MM.1S (cell line): ENCODE measurements at regions not wholly inside any gene's neighbourhood (a gene's known extent, or its start where the extent isn't known, plus 50 kb on each side); places are given as distances from the start of the nearest gene placed in this dataset.
"Not testable (repeated sequence)": the region's sequence is repeated elsewhere in the genome, so short reads cannot be mapped to it uniquely, and the experiment has no call there.

Source experiments
- EZH2 ChIP-seq: fragments of 300-600 bp; sonication (generic); optimal IDR thresholded peaks from 2 replicates; pipeline ENCODE3; 2017; ENCODE audit warnings: low read depth, mild to moderate bottlenecking, antibody characterized with exemption, low read length, mixed read lengths
- TF ChIP-seq, protein P1 (sequence below): fragments of 300-600 bp; sonication (generic); IDR thresholded peaks from 2 replicates; pipeline ENCODE4 v1.5.1; 2016; ENCODE audit warnings: antibody characterized with exemption, low read length, mixed read lengths

- TF ChIP-seq, protein P1, sequence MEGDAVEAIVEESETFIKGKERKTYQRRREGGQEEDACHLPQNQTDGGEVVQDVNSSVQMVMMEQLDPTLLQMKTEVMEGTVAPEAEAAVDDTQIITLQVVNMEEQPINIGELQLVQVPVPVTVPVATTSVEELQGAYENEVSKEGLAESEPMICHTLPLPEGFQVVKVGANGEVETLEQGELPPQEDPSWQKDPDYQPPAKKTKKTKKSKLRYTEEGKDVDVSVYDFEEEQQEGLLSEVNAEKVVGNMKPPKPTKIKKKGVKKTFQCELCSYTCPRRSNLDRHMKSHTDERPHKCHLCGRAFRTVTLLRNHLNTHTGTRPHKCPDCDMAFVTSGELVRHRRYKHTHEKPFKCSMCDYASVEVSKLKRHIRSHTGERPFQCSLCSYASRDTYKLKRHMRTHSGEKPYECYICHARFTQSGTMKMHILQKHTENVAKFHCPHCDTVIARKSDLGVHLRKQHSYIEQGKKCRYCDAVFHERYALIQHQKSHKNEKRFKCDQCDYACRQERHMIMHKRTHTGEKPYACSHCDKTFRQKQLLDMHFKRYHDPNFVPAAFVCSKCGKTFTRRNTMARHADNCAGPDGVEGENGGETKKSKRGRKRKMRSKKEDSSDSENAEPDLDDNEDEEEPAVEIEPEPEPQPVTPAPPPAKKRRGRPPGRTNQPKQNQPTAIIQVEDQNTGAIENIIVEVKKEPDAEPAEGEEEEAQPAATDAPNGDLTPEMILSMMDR = not testable (repeated sequence)
- TF ChIP-seq EZH2 = not testable (repeated sequence)
Observed at GRCh38 chr9:75207997-75208396, 119.7 kb downstream of the OSTF1 start.
